Suprapubic skin (tissue), 4 donors: ENCODE measurements at regions not wholly inside any gene's neighbourhood (a gene's known extent, or its start where the extent isn't known, plus 50 kb on each side); places are given as distances from the start of the nearest gene placed in this dataset.

Experiments used
- DNase-seq, 2 donors: peaks; one replicate each; pipeline ENCODE4 v3.0.0-alpha.2; 2019; ENCODE audit warnings: low spot score in 2 of 2
- H3K27ac ChIP-seq: fragments of 200-600 bp; sonication (generic); one replicate; pipeline ENCODE4 v1.5.1; 2019
- H3K27me3 ChIP-seq: fragments of 200-600 bp; sonication (generic); one replicate; pipeline ENCODE4 v1.5.1; 2019
- H3K36me3 ChIP-seq: fragments of 200-600 bp; sonication (generic); one replicate; pipeline ENCODE4 v1.5.1; 2019
- H3K4me1 ChIP-seq: fragments of 200-600 bp; sonication (generic); one replicate; pipeline ENCODE4 v1.5.1; 2019
- H3K4me3 ChIP-seq: fragments of 200-600 bp; sonication (generic); one replicate; pipeline ENCODE4 v1.5.1; 2019; ENCODE audit warnings: mild to moderate bottlenecking
- H3K9me3 ChIP-seq: fragments of 200-600 bp; sonication (generic); one replicate; pipeline ENCODE4 v1.5.1; 2019
- CTCF ChIP-seq, 2 donors: fragments of 200-600 bp in 1 of 2; fragments of 450-650 bp in 1 of 2; sonication (generic) in 1 of 2; IDR thresholded peaks; one replicate each; pipeline ENCODE4 v1.5.1; 2016 to 2019; ENCODE audit warnings: antibody characterized with exemption in 2 of 2, mild to moderate bottlenecking in 1 of 2, moderate library complexity in 1 of 2
- EP300 ChIP-seq: sonication (generic); formaldehyde crosslinking; IDR thresholded peaks from one replicate; pipeline ENCODE4 v1.6.1; 2017; ENCODE audit warnings: antibody characterized with exemption
- POLR2A ChIP-seq, 2 donors: fragments of 450-650 bp; IDR thresholded peaks; one replicate each; pipeline ENCODE4 v1.6.1; 2017; ENCODE audit warnings: antibody characterized with exemption in 2 of 2, mild to moderate bottlenecking in 2 of 2, moderate library complexity in 2 of 2
- POLR2AphosphoS5 ChIP-seq, 3 donors: sonication (generic); formaldehyde crosslinking; IDR thresholded peaks; one replicate each; pipeline ENCODE4 v1.6.1; 2017; ENCODE audit warnings: antibody characterized with exemption in 3 of 3
- WGBS: methylation state at CpG from one replicate; pipeline ENCODE4 v1.1.5; 2018; 5-methylcytosine and 5-hydroxymethylcytosine counted together

DNA sequence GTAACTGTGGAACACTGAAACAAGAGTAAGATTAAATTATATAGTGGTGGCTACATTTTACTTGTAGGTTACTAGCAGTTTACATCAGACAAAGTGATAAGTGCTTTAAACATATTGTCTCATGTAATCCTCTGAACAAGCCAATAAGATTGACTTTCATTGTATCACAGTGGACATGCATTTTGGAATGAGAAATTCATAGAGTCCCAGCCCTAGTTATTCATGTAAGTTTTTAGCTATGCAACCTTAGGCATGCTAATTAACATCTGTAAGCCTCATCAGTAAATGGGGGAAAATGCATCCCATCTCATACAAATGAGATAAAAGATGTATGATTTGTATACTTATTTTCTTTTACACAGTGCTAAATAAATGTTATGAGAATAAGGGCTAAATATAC, 1038.1 kb upstream of the ADGRL4 start:
- H3K27ac ChIP-seq = no peak overlapping the region
- TF ChIP-seq CTCF (IDR thresholded peaks at IDR 0.05) = no peak
- TF ChIP-seq POLR2AphosphoS5 (IDR thresholded peaks at IDR 0.05) = no peak
- no peak for TF ChIP-seq POLR2A (IDR thresholded peaks at IDR 0.05)
- H3K9me3 ChIP-seq = no peaks in the 10 kb centered on the region
- no peak for DNase-seq
- H3K4me3 ChIP-seq = no peak overlapping the region
- no peaks in the 10 kb centered on the region for H3K4me1 ChIP-seq
- no peaks in the 10 kb centered on the region for H3K36me3 ChIP-seq
- no peaks in the 10 kb centered on the region for H3K27me3 ChIP-seq

GRCh38 chr1:80036690-80037432, 1030.3 kb upstream of the ADGRL4 start:
- WGBS = 71% methylated on average over 3 of the region's 3 CpGs
- H3K9me3 ChIP-seq = no peaks in the 10 kb centered on the region
- no peak overlapping the region for H3K27ac ChIP-seq
- no peaks in the 10 kb centered on the region for H3K36me3 ChIP-seq
- TF ChIP-seq CTCF (IDR thresholded peaks at IDR 0.05) (no peak), POLR2A (IDR thresholded peaks at IDR 0.05) (no peak), POLR2AphosphoS5 (IDR thresholded peaks at IDR 0.05) (no peak), EP300 (no peak)
- no peaks in the 10 kb centered on the region for H3K27me3 ChIP-seq
- no peak overlapping the region for H3K4me3 ChIP-seq
- H3K4me1 ChIP-seq = no peaks in the 10 kb centered on the region
- DNase-seq = no peak

DNA sequence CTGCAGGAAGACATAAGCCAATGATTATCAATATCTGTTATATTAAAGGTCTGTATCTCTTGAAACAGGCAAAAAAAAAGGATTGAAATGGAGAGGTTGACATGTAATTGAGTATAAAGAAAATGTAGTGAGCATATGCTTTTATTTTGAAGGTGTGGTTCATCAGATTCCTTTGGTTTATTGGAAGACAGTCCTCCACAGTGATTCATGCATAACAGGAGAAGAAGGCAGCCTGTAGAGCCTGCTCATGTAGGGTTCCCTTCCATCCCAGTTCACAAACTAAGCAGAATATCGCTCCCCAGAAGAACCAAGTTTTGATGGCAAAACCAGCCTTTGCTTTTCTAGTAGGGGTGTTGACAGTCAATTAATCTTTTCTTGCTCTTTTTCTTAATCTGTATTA, 1016.8 kb upstream of the ADGRL4 start:
- Histone ChIP-seq H3K27ac (no peak overlapping the region), H3K36me3 (no peaks in the 10 kb centered on the region), H3K4me3 (no peak overlapping the region), H3K27me3 (no peaks in the 10 kb centered on the region), H3K4me1 (no peaks in the 10 kb centered on the region), H3K9me3 (no peaks in the 10 kb centered on the region)
- WGBS = 89% methylated on average over 1 of the region's 1 CpG
- TF ChIP-seq EP300 (no peak), POLR2A (IDR thresholded peaks at IDR 0.05) (no peak), CTCF (IDR thresholded peaks at IDR 0.05) (no peak), POLR2AphosphoS5 (IDR thresholded peaks at IDR 0.05) (no peak)
- DNase-seq = no peak

- H3K9me3 ChIP-seq = no peaks in the 10 kb centered on the region
- H3K27ac ChIP-seq = no peak overlapping the region
- no peak for TF ChIP-seq CTCF (IDR thresholded peaks at IDR 0.05)
- no peak for TF ChIP-seq POLR2A (IDR thresholded peaks at IDR 0.05)
- TF ChIP-seq EP300 = no peak
- no peak for TF ChIP-seq POLR2AphosphoS5 (IDR thresholded peaks at IDR 0.05)
- H3K4me3 ChIP-seq = no peak overlapping the region
- no peaks in the 10 kb centered on the region for H3K36me3 ChIP-seq
- H3K4me1 ChIP-seq = no peaks in the 10 kb centered on the region
- no peak for DNase-seq
- H3K27me3 ChIP-seq = no peaks in the 10 kb centered on the region
Observed at GRCh38 chr1:80021891-80022290, 1015.4 kb upstream of the ADGRL4 start.

- DNase-seq = no peak
- no peak for TF ChIP-seq CTCF (IDR thresholded peaks at IDR 0.05)
- no peak for TF ChIP-seq POLR2AphosphoS5 (IDR thresholded peaks at IDR 0.05)
- TF ChIP-seq POLR2A (IDR thresholded peaks at IDR 0.05) = no peak
- no peak for TF ChIP-seq EP300
- WGBS = 92% methylated on average over 3 of the region's 3 CpGs
Observed at GRCh38 chr1:80018348-80018747, 1011.8 kb upstream of the ADGRL4 start.

More at GRCh38 chr1:80018348-80018747, 1011.8 kb upstream of the ADGRL4 start:
- H3K36me3 ChIP-seq = no peaks in the 10 kb centered on the region
- no peak overlapping the region for H3K27ac ChIP-seq
- no peak overlapping the region for H3K4me3 ChIP-seq
- H3K4me1 ChIP-seq = no peaks in the 10 kb centered on the region
- H3K9me3 ChIP-seq = no peaks in the 10 kb centered on the region
- no peaks in the 10 kb centered on the region for H3K27me3 ChIP-seq
